ENCODE measurements at regions not wholly inside any gene's neighbourhood (a gene's known extent, or its start where the extent isn't known, plus 50 kb on each side); places are given as distances from the start of the nearest gene placed in this dataset.

GRCh38 chr18:51998711-51999110 lies 341.3 kb upstream of the DCC start:
- Histone ChIP-seq H3K36me3 (ENCODE audit: control insufficient read depth, insufficient read depth, low read length) (no peaks in the 10 kb centered on the region), H3K27me3 (replicated peaks; ENCODE audit: control insufficient read depth, insufficient read depth, low read length) (no peaks in the 10 kb centered on the region), H3K4me3 (replicated peaks; ENCODE audit: low read depth, low read length) (no peak overlapping the region)
- no peak for DNase-seq (ENCODE audit: extremely low read depth, insufficient read length)
- no peak for TF ChIP-seq CTCF (IDR thresholded peaks at IDR 0.05; ENCODE audit: insufficient read depth, low read length, poor library complexity, severe bottlenecking)

GRCh38 chr18:51999351-51999750 lies 340.6 kb upstream of the DCC start:
- no peak for TF ChIP-seq CTCF (IDR thresholded peaks at IDR 0.05; ENCODE audit: insufficient read depth, low read length, poor library complexity, severe bottlenecking)
- no peak overlapping the region for H3K4me3 ChIP-seq (replicated peaks; ENCODE audit: low read depth, low read length)
- no peaks in the 10 kb centered on the region for H3K27me3 ChIP-seq (replicated peaks; ENCODE audit: control insufficient read depth, insufficient read depth, low read length)
- no peaks in the 10 kb centered on the region for H3K36me3 ChIP-seq (ENCODE audit: control insufficient read depth, insufficient read depth, low read length)
- DNase-seq (ENCODE audit: extremely low read depth, insufficient read length), result no peak

GRCh38 chr18:52000435-52000834 lies 339.6 kb upstream of the DCC start:
- no peak for TF ChIP-seq CTCF (IDR thresholded peaks at IDR 0.05; ENCODE audit: insufficient read depth, low read length, poor library complexity, severe bottlenecking)
- no peak for DNase-seq (ENCODE audit: extremely low read depth, insufficient read length)

GRCh38 chr18:52001106-52001505 lies 338.9 kb upstream of the DCC start:
- DNase-seq (ENCODE audit: extremely low read depth, insufficient read length), result peak; percentile 9
- no peak overlapping the region for H3K4me3 ChIP-seq (replicated peaks; ENCODE audit: low read depth, low read length)
- no peaks in the 10 kb centered on the region for H3K27me3 ChIP-seq (replicated peaks; ENCODE audit: control insufficient read depth, insufficient read depth, low read length)
- TF ChIP-seq CTCF (IDR thresholded peaks at IDR 0.05; ENCODE audit: insufficient read depth, low read length, poor library complexity, severe bottlenecking), result no peak
- no peaks in the 10 kb centered on the region for H3K36me3 ChIP-seq (ENCODE audit: control insufficient read depth, insufficient read depth, low read length)

More at GRCh38 chr18:52000435-52000834, 339.6 kb upstream of the DCC start:
- Histone ChIP-seq H3K27me3 (replicated peaks; ENCODE audit: control insufficient read depth, insufficient read depth, low read length) (no peaks in the 10 kb centered on the region), H3K4me3 (replicated peaks; ENCODE audit: low read depth, low read length) (no peak overlapping the region), H3K36me3 (ENCODE audit: control insufficient read depth, insufficient read depth, low read length) (no peaks in the 10 kb centered on the region)

- no peak for TF ChIP-seq CTCF (IDR thresholded peaks at IDR 0.05; ENCODE audit: insufficient read depth, low read length, poor library complexity, severe bottlenecking)
- no peaks in the 10 kb centered on the region for H3K27me3 ChIP-seq (replicated peaks; ENCODE audit: control insufficient read depth, insufficient read depth, low read length)
- no peak for DNase-seq (ENCODE audit: extremely low read depth, insufficient read length)
- H3K4me3 ChIP-seq (replicated peaks; ENCODE audit: low read depth, low read length), result no peak overlapping the region
- no peaks in the 10 kb centered on the region for H3K36me3 ChIP-seq (ENCODE audit: control insufficient read depth, insufficient read depth, low read length)
Observed at GRCh38 chr18:52002600-52002999, 337.4 kb upstream of the DCC start.

GRCh38 chr18:52007105-52007504 lies 332.9 kb upstream of the DCC start:
- Histone ChIP-seq H3K36me3 (ENCODE audit: control insufficient read depth, insufficient read depth, low read length) (no peaks in the 10 kb centered on the region), H3K4me3 (replicated peaks; ENCODE audit: low read depth, low read length) (no peak overlapping the region), H3K27me3 (replicated peaks; ENCODE audit: control insufficient read depth, insufficient read depth, low read length) (no peaks in the 10 kb centered on the region)
- no peak for TF ChIP-seq CTCF (IDR thresholded peaks at IDR 0.05; ENCODE audit: insufficient read depth, low read length, poor library complexity, severe bottlenecking)
- DNase-seq (ENCODE audit: extremely low read depth, insufficient read length), result no peak

Measured in GM06990 (cell line).